ENCODE measurements at regions not wholly inside any gene's neighbourhood (a gene's known extent, or its start where the extent isn't known, plus 50 kb on each side); places are given as distances from the start of the nearest gene placed in this dataset.
"Not testable (repeated sequence)": the region's sequence is repeated elsewhere in the genome, so short reads cannot be mapped to it uniquely, and the experiment has no call there.

DNA sequence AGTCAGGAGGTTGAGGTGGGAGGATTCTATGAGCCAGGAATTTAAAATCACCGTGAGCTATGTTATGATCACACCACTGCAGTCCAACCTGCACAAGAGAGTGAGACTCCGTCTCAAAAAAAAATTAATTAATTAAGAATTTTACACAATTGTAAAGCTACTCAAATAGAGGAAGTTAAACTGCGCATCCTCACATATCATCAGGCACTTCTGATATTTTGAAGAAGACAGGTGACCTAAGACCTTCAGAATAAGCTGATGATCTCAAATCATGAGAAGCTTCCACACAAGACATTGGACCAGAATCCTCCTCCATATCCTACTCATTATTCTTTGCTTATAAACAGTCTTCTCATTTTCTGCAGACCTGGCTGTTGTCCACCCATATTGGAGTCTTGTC lies 800.9 kb downstream of the TMEM121 start:
- ATAC-seq (ENCODE audit: insufficient read depth, low FRiP score) = no peak
- Histone ChIP-seq H3K27me3 (ENCODE audit: control insufficient read depth in 3 of 3, insufficient read depth in 3 of 3, low read length in 2 of 3) (no peaks in the 10 kb centered on the region), H3K4me1 (ENCODE audit: control insufficient read depth in 5 of 5, insufficient read depth in 5 of 5, low read length in 5 of 5) (no peaks in the 10 kb centered on the region), H3K4me3 (no peak overlapping the region), H3K27ac (ENCODE audit: low read depth in 1 of 2, low read length in 1 of 2) (no peak overlapping the region), H3K9ac (ENCODE audit: insufficient read depth in 1 of 2, low read length in 2 of 2) (no peak overlapping the region), H3K9me3 (ENCODE audit: control insufficient read depth in 4 of 4, insufficient read depth in 3 of 4, low read length in 3 of 4) (peaks cover 0 to 9% (median 2%) of the 10 kb centered on the region in 4 donors), H3K36me3 (ENCODE audit: control insufficient read depth in 4 of 4, insufficient read depth in 4 of 4, low read length in 4 of 4) (no peaks in the 10 kb centered on the region)
- DNase-seq = no peak
- TF ChIP-seq, protein P1, sequence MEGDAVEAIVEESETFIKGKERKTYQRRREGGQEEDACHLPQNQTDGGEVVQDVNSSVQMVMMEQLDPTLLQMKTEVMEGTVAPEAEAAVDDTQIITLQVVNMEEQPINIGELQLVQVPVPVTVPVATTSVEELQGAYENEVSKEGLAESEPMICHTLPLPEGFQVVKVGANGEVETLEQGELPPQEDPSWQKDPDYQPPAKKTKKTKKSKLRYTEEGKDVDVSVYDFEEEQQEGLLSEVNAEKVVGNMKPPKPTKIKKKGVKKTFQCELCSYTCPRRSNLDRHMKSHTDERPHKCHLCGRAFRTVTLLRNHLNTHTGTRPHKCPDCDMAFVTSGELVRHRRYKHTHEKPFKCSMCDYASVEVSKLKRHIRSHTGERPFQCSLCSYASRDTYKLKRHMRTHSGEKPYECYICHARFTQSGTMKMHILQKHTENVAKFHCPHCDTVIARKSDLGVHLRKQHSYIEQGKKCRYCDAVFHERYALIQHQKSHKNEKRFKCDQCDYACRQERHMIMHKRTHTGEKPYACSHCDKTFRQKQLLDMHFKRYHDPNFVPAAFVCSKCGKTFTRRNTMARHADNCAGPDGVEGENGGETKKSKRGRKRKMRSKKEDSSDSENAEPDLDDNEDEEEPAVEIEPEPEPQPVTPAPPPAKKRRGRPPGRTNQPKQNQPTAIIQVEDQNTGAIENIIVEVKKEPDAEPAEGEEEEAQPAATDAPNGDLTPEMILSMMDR (IDR thresholded peaks at IDR 0.05; ENCODE audit: control extremely low read depth, extremely low read depth) = no peak
- WGBS, 2 donors = 63 to 75% methylated on average over 3 of the region's 3 CpGs

DNA sequence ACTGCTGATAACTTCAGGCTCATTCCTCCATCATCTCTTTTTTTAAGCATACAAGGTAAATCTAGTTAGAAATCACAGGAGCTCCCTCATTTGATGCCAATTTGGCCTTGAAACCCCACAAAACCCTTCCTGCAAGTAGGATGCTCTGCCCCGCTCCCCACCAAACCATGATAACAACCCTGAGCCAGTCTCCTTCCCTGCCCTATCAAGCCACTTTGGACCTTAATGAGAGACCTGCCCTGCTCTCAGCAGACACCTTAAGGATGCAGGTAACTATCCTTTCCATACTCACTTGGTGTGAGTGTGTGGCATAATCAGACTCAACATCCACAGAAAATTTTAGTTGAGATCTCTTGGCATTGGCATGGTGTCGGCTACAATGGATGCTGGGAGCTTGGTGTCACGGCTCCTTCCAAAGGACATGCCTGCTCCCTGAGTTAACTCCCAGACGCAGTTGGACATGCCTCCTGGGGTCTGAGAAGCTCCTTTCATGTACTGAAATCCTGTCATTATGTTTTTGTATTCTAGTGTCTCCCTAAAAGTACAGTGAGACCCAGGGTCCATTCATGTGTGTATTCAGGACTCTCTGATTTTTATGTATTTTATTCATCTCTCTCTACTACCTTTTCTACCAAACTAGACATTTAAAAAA lies 801.4 kb downstream of the TMEM121 start:
- not testable (repeated sequence) for H3K27ac ChIP-seq (ENCODE audit: low read depth in 1 of 2, low read length in 1 of 2); H3K9me3 ChIP-seq (ENCODE audit: control insufficient read depth in 4 of 4, insufficient read depth in 3 of 4, low read length in 3 of 4); H3K9ac ChIP-seq (ENCODE audit: insufficient read depth in 1 of 2, low read length in 2 of 2); H3K4me1 ChIP-seq (ENCODE audit: control insufficient read depth in 5 of 5, insufficient read depth in 5 of 5, low read length in 5 of 5); H3K36me3 ChIP-seq (ENCODE audit: control insufficient read depth in 4 of 4, insufficient read depth in 4 of 4, low read length in 4 of 4); H3K27me3 ChIP-seq (ENCODE audit: control insufficient read depth in 3 of 3, insufficient read depth in 3 of 3, low read length in 2 of 3); ATAC-seq (ENCODE audit: insufficient read depth, low FRiP score); H3K4me3 ChIP-seq; DNase-seq
- WGBS, 2 donors = 61 to 69% methylated on average over 4 of the region's 4 CpGs

GRCh38 chr14:106329243-106329642 lies 802.9 kb downstream of the TMEM121 start:
- not testable (repeated sequence) for DNase-seq; H3K9me3 ChIP-seq (ENCODE audit: control insufficient read depth in 4 of 4, insufficient read depth in 3 of 4, low read length in 3 of 4); H3K27ac ChIP-seq (ENCODE audit: low read depth in 1 of 2, low read length in 1 of 2); ATAC-seq (ENCODE audit: insufficient read depth, low FRiP score); H3K4me3 ChIP-seq; H3K27me3 ChIP-seq (ENCODE audit: control insufficient read depth in 3 of 3, insufficient read depth in 3 of 3, low read length in 2 of 3); H3K9ac ChIP-seq (ENCODE audit: insufficient read depth in 1 of 2, low read length in 2 of 2); H3K36me3 ChIP-seq (ENCODE audit: control insufficient read depth in 4 of 4, insufficient read depth in 4 of 4, low read length in 4 of 4); H3K4me1 ChIP-seq (ENCODE audit: control insufficient read depth in 5 of 5, insufficient read depth in 5 of 5, low read length in 5 of 5)
- WGBS, 2 donors = 58 to 76% methylated on average over 4 of the region's 4 CpGs

- not testable (repeated sequence) for H3K27me3 ChIP-seq (ENCODE audit: control insufficient read depth in 3 of 3, insufficient read depth in 3 of 3, low read length in 2 of 3); H3K4me3 ChIP-seq; H3K36me3 ChIP-seq (ENCODE audit: control insufficient read depth in 4 of 4, insufficient read depth in 4 of 4, low read length in 4 of 4); H3K4me1 ChIP-seq (ENCODE audit: control insufficient read depth in 5 of 5, insufficient read depth in 5 of 5, low read length in 5 of 5); DNase-seq; H3K9ac ChIP-seq (ENCODE audit: insufficient read depth in 1 of 2, low read length in 2 of 2); H3K27ac ChIP-seq (ENCODE audit: low read depth in 1 of 2, low read length in 1 of 2); ATAC-seq (ENCODE audit: insufficient read depth, low FRiP score); H3K9me3 ChIP-seq (ENCODE audit: control insufficient read depth in 4 of 4, insufficient read depth in 3 of 4, low read length in 3 of 4)
- WGBS, 2 donors = 45% methylated on average over 5 to 6 of the region's 8 CpGs
Observed at GRCh38 chr14:106329987-106330774, 803.8 kb downstream of the TMEM121 start.
